K562 (cell line): ENCODE measurements at regions not wholly inside any gene's neighbourhood (a gene's known extent, or its start where the extent isn't known, plus 50 kb on each side); places are given as distances from the start of the nearest gene placed in this dataset.

Experiments
- ATAC-seq: fragments of 200-7000 bp; cut with Tn5 transposase; 3 replicates; pipeline ENCODE4 v1.9.1; 2020; ENCODE audit warnings: moderate library complexity
- BruUV-seq: library from RNA; stranded (reverse); fragments of 400-500 nt; replicated peaks from 2 replicates; lab custom pipeline; 2021; lab: Mats Ljungman, UMichigan
- CTCF ChIA-PET: fragments of 300-600 bp; formaldehyde crosslinking; extraction: SDS; loops from one replicate; lab custom pipeline; 2021; ENCODE audit warnings: low intra/inter-chr PET ratio; lab: Yijun Ruan, JAX
- POLR2A ChIA-PET: fragments of 300-600, 350-650 bp; sonication (Branson Sonifier 250); formaldehyde crosslinking; extraction: SDS; loops from one replicate; lab custom pipeline; 2021; ENCODE audit warnings: antibody characterized with exemption, inconsistent platforms; lab: Yijun Ruan, JAX
- DNase-seq, 4 experiments: peaks; one replicate each; pipeline versions ENCODE4 v3.0.0 to v3.0.0-alpha.2; 2011 to 2018; ENCODE audit warnings: low spot score in 3 of 4, mixed read lengths in 3 of 4; ENCODE audit errors: extremely low read depth in 1 of 4
- FAIRE-seq: peaks from 2 replicates; lab custom pipeline; 2011; peaks lifted over from hg19 to GRCh38; lab: Jason Lieb, UNC
- H2AFZ ChIP-seq: 2 replicates; pipeline ENCODE4 v1.6.0; 2011; ENCODE audit warnings: low read depth, low read length, control low read depth, inconsistent platforms
- H3K27ac ChIP-seq: fragments of 200-600 bp; 3 replicates; pipeline ENCODE4 v1.8.0; 2011; ENCODE audit warnings: low read depth, mild to moderate bottlenecking, control low read depth, inconsistent platforms, low read length, moderate library complexity, mixed read lengths; ENCODE audit errors: extremely low read depth
- H3K27me3 ChIP-seq, 2 experiments: fragments of 300-600 bp in 1 of 2; 2 replicates in 1 of 2; 3 replicates in 1 of 2; pipeline versions ENCODE4 v1.6.0 to v1.8.0; 2011; ENCODE audit warnings: inconsistent platforms in 2 of 2, low read length in 2 of 2, mild to moderate bottlenecking in 1 of 2, mixed read lengths in 1 of 2, moderate library complexity in 1 of 2; ENCODE audit not compliant: control insufficient read depth in 2 of 2, insufficient read depth in 2 of 2
- H3K36me3 ChIP-seq: fragments of 300-600 bp; 3 replicates; pipeline ENCODE4 v1.8.0; 2011; ENCODE audit warnings: mild to moderate bottlenecking, low read length, inconsistent platforms; ENCODE audit not compliant: control insufficient read depth, insufficient read depth
- H3K4me1 ChIP-seq, 2 experiments: fragments of 200-600 bp in 1 of 2; replicated peaks in 1 of 2; 2 replicates in 1 of 2; 3 replicates in 1 of 2; pipeline versions ENCODE4 v1.5.1 to v1.8.0; 2011; ENCODE audit warnings: inconsistent platforms in 2 of 2, low read length in 2 of 2, mild to moderate bottlenecking in 1 of 2, mixed read lengths in 1 of 2, moderate library complexity in 1 of 2; ENCODE audit not compliant: control insufficient read depth in 2 of 2, insufficient read depth in 2 of 2
- H3K4me2 ChIP-seq: 2 replicates; pipeline ENCODE4 v1.6.1; 2011; ENCODE audit warnings: low read length, control low read depth, inconsistent platforms, mixed read lengths; ENCODE audit not compliant: insufficient read depth
- H3K4me3 ChIP-seq: fragments of 200-600 bp; sonication (generic), shearing (Covaris generic); 2 replicates; pipeline ENCODE4 v1.5.1; 2016; ENCODE audit warnings: control low read depth, inconsistent platforms
- H3K79me2 ChIP-seq: fragments of 200-600 bp; 3 replicates; pipeline ENCODE4 v1.8.0; 2011; ENCODE audit warnings: low read length, inconsistent platforms; ENCODE audit not compliant: control insufficient read depth, insufficient read depth
- H3K9ac ChIP-seq, 2 experiments: 2 replicates each; pipeline versions ENCODE4 v1.6.0 to v1.6.1; 2011; ENCODE audit warnings: low read depth in 2 of 2, low read length in 2 of 2, control low read depth in 1 of 2, inconsistent platforms in 1 of 2, mild to moderate bottlenecking in 1 of 2, mixed read lengths in 1 of 2; ENCODE audit not compliant: insufficient read depth in 1 of 2
- H3K9me1 ChIP-seq: one replicate; pipeline ENCODE4 v1.6.0; 2011; ENCODE audit warnings: inconsistent platforms, mild to moderate bottlenecking, low read length, moderate library complexity; ENCODE audit not compliant: control insufficient read depth, insufficient read depth
- H3K9me3 ChIP-seq: replicated peaks from 2 replicates; pipeline ENCODE4 v1.5.1; 2011; ENCODE audit warnings: low read depth, low read length, inconsistent platforms; ENCODE audit not compliant: control insufficient read depth, insufficient read depth
- H4K20me1 ChIP-seq: replicated peaks from 2 replicates; pipeline ENCODE4 v1.6.1; 2011; ENCODE audit warnings: low read length, inconsistent platforms, mixed read lengths; ENCODE audit not compliant: control insufficient read depth, insufficient read depth
- CBX8 ChIP-seq: fragments of 200-600 bp; sonication (generic); IDR thresholded peaks from 2 replicates; pipeline ENCODE4 v1.6.1; 2012; ENCODE audit warnings: borderline replicate concordance, mixed run types, low read depth, mild to moderate bottlenecking, moderate library complexity, mixed read lengths, low read length, control low read depth, inconsistent platforms; ENCODE audit not compliant: poor library complexity, severe bottlenecking; ENCODE audit errors: extremely low read depth
- CC2D1A ChIP-seq: fragments of 450-650 bp; IDR thresholded peaks from 2 replicates; pipeline ENCODE4 v1.6.1; 2017; ENCODE audit warnings: mild to moderate bottlenecking
- CREBBP ChIP-seq: IDR thresholded peaks from one replicate; pipeline ENCODE4 v1.6.1; 2012; ENCODE audit warnings: low read depth, mild to moderate bottlenecking, control low read depth, inconsistent platforms, low read length
- DMBX1 ChIP-seq: fragments of 250-450 bp; sonication (Bioruptor Pico); IDR thresholded peaks from 2 replicates; pipeline ENCODE4 v1.8.0; 2022; ENCODE audit warnings: inconsistent platforms, mild to moderate bottlenecking, moderate library complexity, borderline replicate concordance
- HDAC3 ChIP-seq: fragments of 450-650 bp; IDR thresholded peaks from 2 replicates; pipeline ENCODE4 v1.6.1; 2018; ENCODE audit warnings: borderline replicate concordance, mild to moderate bottlenecking, moderate library complexity; ENCODE audit not compliant: partially characterized antibody
- HDAC6 ChIP-seq: IDR thresholded peaks from 2 replicates; pipeline ENCODE4 v1.6.1; 2012; ENCODE audit warnings: low read depth, mild to moderate bottlenecking, control low read depth, inconsistent platforms, low read length, moderate library complexity
- MCM7 ChIP-seq, 2 experiments: fragments of 450-650 bp; IDR thresholded peaks; 2 replicates each; pipeline ENCODE4 v1.6.1; 2016 to 2018
- NCOR1 ChIP-seq: fragments of 450-650 bp; IDR thresholded peaks from 2 replicates; pipeline ENCODE4 v1.6.1; 2016; ENCODE audit warnings: mild to moderate bottlenecking, moderate library complexity
- POLR3G ChIP-seq: IDR thresholded peaks from 2 replicates; pipeline ENCODE4 v1.6.1; 2011; ENCODE audit not compliant: insufficient read length, insufficient replicate concordance; ENCODE audit errors: extremely low read depth
- RBFOX2 ChIP-seq: fragments of 200-400 bp; formaldehyde crosslinking; IDR thresholded peaks from 2 replicates; pipeline ENCODE4 v1.6.1; 2017; ENCODE audit warnings: low read depth, mild to moderate bottlenecking, low read length, moderate library complexity
- SAP30 ChIP-seq: fragments of 200-600 bp; sonication (generic); IDR thresholded peaks from 2 replicates; pipeline ENCODE4 v1.6.1; 2012; ENCODE audit warnings: borderline replicate concordance, low read depth, mild to moderate bottlenecking, moderate library complexity, low read length, control low read depth, inconsistent platforms; ENCODE audit not compliant: insufficient read depth, poor library complexity, severe bottlenecking
- SMAD4 ChIP-seq: fragments of 250-450 bp; sonication (Bioruptor Pico); conservative IDR thresholded peaks from 2 replicates; pipeline ENCODE4 v1.8.0; 2021; ENCODE audit warnings: inconsistent platforms, mild to moderate bottlenecking, moderate library complexity
- ZFX ChIP-seq: sonication (generic); formaldehyde crosslinking; IDR thresholded peaks from 2 replicates; pipeline ENCODE4 v1.8.0; 2022; ENCODE audit warnings: mild to moderate bottlenecking, missing genetic modification reagents, moderate library complexity
- ZKSCAN8 ChIP-seq: fragments of 200-800 bp; sonication (Bioruptor generic); IDR thresholded peaks from 2 replicates; pipeline ENCODE4 v1.6.1; 2016; ENCODE audit warnings: missing genetic modification characterization, missing compliant biosample characterization
- WGBS: fragments of 100-300 bp; shearing (Covaris generic); methylation state at CpG from one replicate; pipeline ENCODE4 v1.1.6; 2016; ENCODE audit warnings: low coverage, mixed read lengths; ENCODE audit not compliant: insufficient coverage; ENCODE audit errors: missing lambda C conversion rate; 5-methylcytosine and 5-hydroxymethylcytosine counted together
- in situ Hi-C: fragments of 300-500 bp; cut with MboI; formaldehyde crosslinking; loops from 4 replicates; pipeline ENCODE4 v1.15.0; 2018; ENCODE audit warnings: inconsistent platforms, mixed read lengths
- intact Hi-C: fragments of 100-400 bp; cut with micrococcal nuclease; formaldehyde crosslinking; loops from 2 replicates; pipeline ENCODE4 v1.14.2; 2022
- TF ChIP-seq, protein P1 (sequence below): fragments of 450-650 bp; IDR thresholded peaks from 2 replicates; pipeline ENCODE4 v1.6.1; 2016; ENCODE audit warnings: missing biosample characterization, missing genetic modification characterization
- TF ChIP-seq, protein P2 (sequence below): fragments of 250-450 bp; sonication (Bioruptor Pico); IDR thresholded peaks from 2 replicates; pipeline ENCODE4 v1.5.0; 2021; ENCODE audit warnings: mild to moderate bottlenecking, moderate library complexity
- TF ChIP-seq, protein P3 (sequence below): fragments of 450-650 bp; IDR thresholded peaks from 2 replicates; pipeline ENCODE4 v1.6.1; 2017; ENCODE audit warnings: mild to moderate bottlenecking, moderate library complexity

DNA sequence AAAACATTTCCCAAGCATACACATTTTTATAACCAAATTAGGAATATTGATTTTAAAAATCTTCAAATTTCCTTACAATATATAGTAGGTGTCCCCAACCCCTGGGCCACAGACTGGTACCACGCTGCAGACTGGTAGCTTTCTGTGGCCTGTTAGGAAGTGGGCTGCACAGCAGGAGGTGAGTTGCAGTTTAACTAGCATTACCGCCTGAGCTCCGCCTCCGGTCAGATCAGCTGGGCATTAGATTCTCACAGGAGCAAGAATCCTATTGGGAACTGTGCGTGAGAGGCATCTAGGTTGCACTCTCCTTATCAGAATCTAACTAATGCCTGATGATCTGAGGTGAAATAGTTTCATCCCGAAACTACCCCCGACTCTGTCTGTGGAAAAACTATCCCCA, 62.1 kb downstream of the ZWINT start:
- under 1% methylated on average over 7 of the region's 7 CpGs for WGBS
- POLR2A ChIA-PET = no interaction called here
- Histone ChIP-seq H3K9me3 (no peaks in the 10 kb centered on the region), H3K27ac (no peak overlapping the region), H3K27me3 (no peaks in the 10 kb centered on the region), H4K20me1 (no peaks in the 10 kb centered on the region), H3K79me2 (no peaks in the 10 kb centered on the region), H3K4me3 (no peak overlapping the region), H3K4me2 (no peak overlapping the region), H3K9me1 (no peaks in the 10 kb centered on the region), H2AFZ (no peak overlapping the region), H3K9ac (no peak overlapping the region), H3K4me1 (no peaks in the 10 kb centered on the region), H3K36me3 (no peaks in the 10 kb centered on the region)
- DNase-seq (no peak), FAIRE-seq (no peak), ATAC-seq (no peak)
- TF ChIP-seq CREBBP (no peak), HDAC6 (no peak), ZKSCAN8 (CRISPR knock-in tag) (no peak), CBX8 (no peak), HDAC3 (no peak), NCOR1 (no peak), SMAD4 (CRISPR knock-in tag) (no peak), SAP30 (no peak), CC2D1A (no peak), RBFOX2 (no peak), POLR3G (no peak), ZFX (CRISPR knock-in tag) (no peak), DMBX1 (CRISPR knock-in tag) (no peak), MCM7 (IDR thresholded peaks at IDR 0.05) (no peak)
- TF ChIP-seq, protein P1, sequence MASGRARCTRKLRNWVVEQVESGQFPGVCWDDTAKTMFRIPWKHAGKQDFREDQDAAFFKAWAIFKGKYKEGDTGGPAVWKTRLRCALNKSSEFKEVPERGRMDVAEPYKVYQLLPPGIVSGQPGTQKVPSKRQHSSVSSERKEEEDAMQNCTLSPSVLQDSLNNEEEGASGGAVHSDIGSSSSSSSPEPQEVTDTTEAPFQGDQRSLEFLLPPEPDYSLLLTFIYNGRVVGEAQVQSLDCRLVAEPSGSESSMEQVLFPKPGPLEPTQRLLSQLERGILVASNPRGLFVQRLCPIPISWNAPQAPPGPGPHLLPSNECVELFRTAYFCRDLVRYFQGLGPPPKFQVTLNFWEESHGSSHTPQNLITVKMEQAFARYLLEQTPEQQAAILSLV (tag) = no peak
- TF ChIP-seq, protein P2, sequence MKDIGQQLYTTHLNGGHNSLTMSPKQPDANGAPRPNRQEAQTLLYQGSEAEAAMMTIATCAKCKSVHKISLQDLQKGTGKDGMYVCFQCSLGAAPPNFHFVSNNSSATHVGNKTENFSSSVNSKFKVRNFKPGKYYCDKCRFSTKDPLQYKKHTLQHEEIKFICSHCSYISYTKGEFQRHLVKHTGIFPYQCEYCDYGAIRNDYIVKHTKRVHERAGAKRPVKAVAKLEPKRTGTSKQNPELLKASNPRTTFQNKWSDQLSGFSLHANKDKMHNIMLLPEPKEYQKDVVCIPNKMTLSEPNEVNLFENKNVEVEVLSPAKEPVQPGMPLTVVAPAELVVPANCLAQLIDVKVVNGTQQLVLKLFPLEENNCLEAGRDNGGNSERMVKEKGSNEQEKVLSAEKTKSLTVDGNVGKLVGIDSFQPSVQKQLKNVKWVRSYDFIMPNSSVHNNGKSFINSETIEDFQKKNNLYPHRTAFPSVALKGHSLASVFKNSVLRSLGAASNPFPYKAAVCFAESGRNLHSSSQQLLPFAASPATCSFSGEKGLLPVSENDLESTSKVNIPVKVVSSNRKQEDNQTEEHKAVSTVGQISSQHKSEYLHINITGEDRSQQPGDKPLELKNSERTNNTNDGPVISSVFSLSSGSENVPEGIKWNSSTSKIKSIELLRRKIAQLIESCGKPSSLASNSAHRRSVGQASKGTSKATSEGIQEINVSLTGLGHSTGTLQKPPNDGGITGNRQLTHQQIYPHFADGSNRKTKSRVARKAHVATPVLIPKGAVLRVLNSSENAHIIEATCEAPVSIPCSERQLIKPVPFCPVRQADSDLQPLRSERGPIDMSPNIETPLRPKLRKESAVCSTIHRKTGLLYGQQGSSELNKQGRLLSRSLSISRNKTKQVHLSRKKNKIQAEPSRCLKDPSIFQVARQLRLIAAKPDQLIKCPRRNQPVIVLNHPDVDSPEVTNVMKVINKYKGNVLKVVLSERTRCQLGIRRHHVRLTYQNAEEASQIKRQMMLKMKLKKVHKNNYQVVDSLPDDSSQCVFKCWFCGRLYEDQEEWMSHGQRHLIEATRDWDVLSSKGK (CRISPR knock-in tag) = no peak
- TF ChIP-seq, protein P3, sequence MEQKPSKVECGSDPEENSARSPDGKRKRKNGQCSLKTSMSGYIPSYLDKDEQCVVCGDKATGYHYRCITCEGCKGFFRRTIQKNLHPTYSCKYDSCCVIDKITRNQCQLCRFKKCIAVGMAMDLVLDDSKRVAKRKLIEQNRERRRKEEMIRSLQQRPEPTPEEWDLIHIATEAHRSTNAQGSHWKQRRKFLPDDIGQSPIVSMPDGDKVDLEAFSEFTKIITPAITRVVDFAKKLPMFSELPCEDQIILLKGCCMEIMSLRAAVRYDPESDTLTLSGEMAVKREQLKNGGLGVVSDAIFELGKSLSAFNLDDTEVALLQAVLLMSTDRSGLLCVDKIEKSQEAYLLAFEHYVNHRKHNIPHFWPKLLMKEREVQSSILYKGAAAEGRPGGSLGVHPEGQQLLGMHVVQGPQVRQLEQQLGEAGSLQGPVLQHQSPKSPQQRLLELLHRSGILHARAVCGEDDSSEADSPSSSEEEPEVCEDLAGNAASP = no peak
- in situ Hi-C loops (no loop called here), intact Hi-C loops (no loop called here)
- CTCF ChIA-PET = no interaction called here
- no TSS peak for BruUV-seq
